Keratinocyte (primary cell): ENCODE measurements at regions not wholly inside any gene's neighbourhood (a gene's known extent, or its start where the extent isn't known, plus 50 kb on each side); places are given as distances from the start of the nearest gene placed in this dataset.

Experiments used
- DNase-seq: peaks from one replicate; pipeline ENCODE4 v3.0.0-alpha.2; 2011; ENCODE audit warnings: low read depth, missing footprints, low spot score
- FAIRE-seq: peaks from 2 replicates; lab custom pipeline; 2011; peaks lifted over from hg19 to GRCh38; lab: Jason Lieb, UNC
- H2AFZ ChIP-seq: 2 replicates; pipeline ENCODE4 v1.6.0; 2012; ENCODE audit warnings: low read length, control low read depth, inconsistent platforms; ENCODE audit not compliant: control insufficient read depth
- H3K27ac ChIP-seq: 2 replicates; pipeline ENCODE4 v1.5.1; 2011; ENCODE audit warnings: low read length; ENCODE audit not compliant: control insufficient read depth, insufficient read depth
- H3K27me3 ChIP-seq: 3 replicates; pipeline ENCODE4 v1.6.0; 2011; ENCODE audit warnings: low read length; ENCODE audit not compliant: control insufficient read depth, insufficient read depth; ENCODE audit errors: extremely low read depth
- H3K36me3 ChIP-seq, 2 experiments: 2 replicates in 1 of 2; 3 replicates in 1 of 2; pipeline ENCODE4 v1.5.1; 2011; ENCODE audit warnings: low read length in 2 of 2, mild to moderate bottlenecking in 1 of 2; ENCODE audit not compliant: control insufficient read depth in 2 of 2, insufficient read depth in 2 of 2; ENCODE audit errors: extremely low read depth in 1 of 2
- H3K4me1 ChIP-seq: 3 replicates; pipeline ENCODE4 v1.5.1; 2011; ENCODE audit warnings: low read length; ENCODE audit not compliant: control insufficient read depth, insufficient read depth; ENCODE audit errors: extremely low read depth
- H3K4me2 ChIP-seq: 3 replicates; pipeline ENCODE4 v1.6.0; 2011; ENCODE audit warnings: low read depth, low read length; ENCODE audit not compliant: control insufficient read depth, insufficient read depth; ENCODE audit errors: extremely low read depth
- H3K4me3 ChIP-seq, 3 experiments: fragments of 200-600 bp in 1 of 3; sonication (generic) in 1 of 3; 2 replicates in 2 of 3; 3 replicates in 1 of 3; pipeline ENCODE4 v1.5.1; 2011 to 2016; ENCODE audit warnings: low read length in 3 of 3, mild to moderate bottlenecking in 3 of 3, control low read depth in 2 of 3, inconsistent platforms in 1 of 3, low read depth in 1 of 3, mixed read lengths in 1 of 3, mixed run types in 1 of 3, moderate library complexity in 1 of 3; ENCODE audit not compliant: control insufficient read depth in 2 of 3, insufficient read depth in 2 of 3; ENCODE audit errors: extremely low read depth in 1 of 3
- H3K79me2 ChIP-seq: 2 replicates; pipeline ENCODE4 v1.6.0; 2012; ENCODE audit warnings: low read length; ENCODE audit not compliant: control insufficient read depth, insufficient read depth
- H3K9ac ChIP-seq: 3 replicates; pipeline ENCODE4 v1.6.0; 2011; ENCODE audit warnings: low read length; ENCODE audit not compliant: control insufficient read depth, insufficient read depth; ENCODE audit errors: extremely low read depth
- H3K9me1 ChIP-seq: 3 replicates; pipeline ENCODE4 v1.6.0; 2011; ENCODE audit warnings: low read length; ENCODE audit not compliant: control insufficient read depth, insufficient read depth; ENCODE audit errors: extremely low read depth
- H3K9me3 ChIP-seq: 2 replicates; pipeline ENCODE4 v1.5.1; 2012; ENCODE audit warnings: low read depth, low read length; ENCODE audit not compliant: control insufficient read depth
- H4K20me1 ChIP-seq: 3 replicates; pipeline ENCODE4 v1.6.0; 2011; ENCODE audit warnings: low read length; ENCODE audit not compliant: control insufficient read depth, insufficient read depth; ENCODE audit errors: extremely low read depth
- CTCF ChIP-seq, 3 experiments: IDR thresholded peaks in 1 of 3; conservative IDR thresholded peaks in 1 of 3; optimal IDR thresholded peaks in 1 of 3; 2 replicates in 2 of 3; 3 replicates in 1 of 3; pipeline versions ENCODE3 to v1.5.1; 2011; ENCODE audit warnings: low read length in 3 of 3, mild to moderate bottlenecking in 3 of 3, moderate library complexity in 2 of 3, control low read depth in 1 of 3, inconsistent platforms in 1 of 3; ENCODE audit not compliant: insufficient read depth in 2 of 3; ENCODE audit errors: extremely low read depth in 1 of 3
- EZH2 ChIP-seq: IDR thresholded peaks from one replicate; pipeline ENCODE4 v1.6.1; 2012; ENCODE audit warnings: inconsistent platforms, mild to moderate bottlenecking, low read length, moderate library complexity
- dilution Hi-C: fragments of 300-500 bp; cut with MboI; formaldehyde crosslinking; loops from one replicate; pipeline ENCODE4 v1.7.0; 2020; ENCODE audit warnings: low sequenced_read_pairs; ENCODE audit not compliant: extremely low pct_ligation_motif_present

GRCh38 chr4:32544846-32545245 is 1824.7 kb downstream of the PCDH7 start:
- Histone ChIP-seq H3K9me3 (no peaks in the 10 kb centered on the region), H3K9me1 (no peaks in the 10 kb centered on the region), H4K20me1 (no peaks in the 10 kb centered on the region), H2AFZ (no peak overlapping the region), H3K4me3 (no peak overlapping the region), H3K9ac (no peak overlapping the region), H3K4me1 (no peaks in the 10 kb centered on the region), H3K36me3 (no peaks in the 10 kb centered on the region), H3K27ac (no peak overlapping the region), H3K27me3 (no peaks in the 10 kb centered on the region), H3K79me2 (no peaks in the 10 kb centered on the region), H3K4me2 (no peak overlapping the region)
- no peak for FAIRE-seq
- no peak for DNase-seq
- TF ChIP-seq EZH2 (no peak), CTCF (optimal IDR thresholded peaks at IDR 0.05 in 1 of 3, IDR thresholded peaks at IDR 0.05 in 1 of 3, conservative IDR thresholded peaks at IDR 0.05 in 1 of 3; ENCODE audit: extremely low read depth in 1 of 3, insufficient read depth in 2 of 3, low read length in 3 of 3) (no peak)
- dilution Hi-C loops: no loop called here

- Histone ChIP-seq H3K9me3 (no peaks in the 10 kb centered on the region), H3K79me2 (no peaks in the 10 kb centered on the region), H3K9ac (no peak overlapping the region), H3K27me3 (no peaks in the 10 kb centered on the region), H4K20me1 (no peaks in the 10 kb centered on the region), H3K9me1 (no peaks in the 10 kb centered on the region), H3K27ac (no peak overlapping the region), H3K4me2 (no peak overlapping the region), H3K36me3 (no peaks in the 10 kb centered on the region), H3K4me3 (no peak overlapping the region), H2AFZ (no peak overlapping the region), H3K4me1 (no peaks in the 10 kb centered on the region)
- DNase-seq (no peak), FAIRE-seq (no peak)
- TF ChIP-seq CTCF (optimal IDR thresholded peaks at IDR 0.05 in 1 of 3, IDR thresholded peaks at IDR 0.05 in 1 of 3, conservative IDR thresholded peaks at IDR 0.05 in 1 of 3; ENCODE audit: extremely low read depth in 1 of 3, insufficient read depth in 2 of 3, low read length in 3 of 3) (no peak), EZH2 (no peak)
- dilution Hi-C loops: no loop called here
Measured at GRCh38 chr4:32551943-32552342, 1831.8 kb downstream of the PCDH7 start.
